Astrocyte (in vitro differentiated cells and primary cell): ENCODE measurements at regions not wholly inside any gene's neighbourhood (a gene's known extent, or its start where the extent isn't known, plus 50 kb on each side); places are given as distances from the start of the nearest gene placed in this dataset.
"Not testable (repeated sequence)": the region's sequence is repeated elsewhere in the genome, so short reads cannot be mapped to it uniquely, and the experiment has no call there.

ENCODE experiments used
- CTCF ChIP-seq: IDR thresholded peaks from 2 replicates; pipeline ENCODE4 v1.5.1; 2011; ENCODE audit warnings: low read depth, mild to moderate bottlenecking, inconsistent platforms, low read length, moderate library complexity; ENCODE audit not compliant: insufficient read depth
- EZH2 ChIP-seq: IDR thresholded peaks from 2 replicates; pipeline ENCODE4 v1.6.1; 2012; ENCODE audit warnings: mild to moderate bottlenecking, low read length, inconsistent platforms; ENCODE audit not compliant: insufficient read depth

DNA sequence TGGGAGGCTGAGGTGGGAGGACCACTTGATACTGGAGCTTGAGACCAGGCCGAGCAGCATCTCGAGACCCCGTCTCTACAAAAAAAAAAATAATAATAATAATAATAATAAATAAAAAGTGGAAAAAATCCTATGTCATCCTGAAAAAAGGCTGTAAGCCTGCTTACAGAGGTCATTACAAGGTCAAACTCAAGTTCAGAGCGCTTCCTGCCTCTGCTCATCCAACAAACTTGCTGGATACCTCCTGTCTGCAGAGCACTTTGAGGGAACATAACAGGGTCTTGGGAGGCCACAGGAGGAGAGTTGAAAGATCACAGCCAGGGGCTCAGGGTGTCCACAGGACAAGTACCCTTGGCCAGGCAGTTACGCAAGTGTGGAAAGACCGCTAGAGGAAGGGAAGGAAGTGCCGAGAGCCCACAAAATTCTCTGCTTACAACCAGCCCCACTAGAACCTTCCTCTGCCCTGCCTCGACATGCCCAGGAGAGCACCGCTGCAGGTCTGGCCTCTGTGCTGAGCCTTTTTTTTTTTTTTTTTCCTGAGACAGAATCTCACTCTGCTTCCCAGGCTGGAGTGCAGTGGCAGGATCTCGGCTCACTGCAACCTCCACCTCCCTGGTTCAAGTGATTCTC, 92.5 kb downstream of the NSUN5 start:
- not testable (repeated sequence) for TF ChIP-seq CTCF, EZH2
